ENCODE measurements at regions not wholly inside any gene's neighbourhood (a gene's known extent, or its start where the extent isn't known, plus 50 kb on each side); places are given as distances from the start of the nearest gene placed in this dataset.

DNA sequence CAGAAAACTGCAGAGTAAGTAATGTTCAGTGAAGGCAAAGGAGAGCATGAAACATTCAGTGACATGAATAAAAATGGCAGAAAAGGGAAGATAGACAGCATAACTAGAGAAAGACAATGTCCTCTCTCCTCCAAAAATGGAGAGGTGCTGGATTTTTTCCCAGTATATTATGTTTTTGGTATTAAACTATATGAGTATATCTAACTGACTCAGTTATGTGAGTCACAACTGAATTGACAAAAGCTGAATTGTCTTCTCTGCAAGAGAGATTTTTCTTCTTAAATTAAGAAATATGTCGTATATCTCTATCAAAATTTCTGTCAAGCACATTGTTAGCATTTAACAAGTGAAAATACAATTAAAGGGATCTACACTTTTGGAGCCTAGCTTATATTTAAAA, 375.1 kb downstream of the CHSY3 start:
- TF ChIP-seq EZH2 (IDR thresholded peaks at IDR 0.05) = no peak
- TF ChIP-seq, protein P1, sequence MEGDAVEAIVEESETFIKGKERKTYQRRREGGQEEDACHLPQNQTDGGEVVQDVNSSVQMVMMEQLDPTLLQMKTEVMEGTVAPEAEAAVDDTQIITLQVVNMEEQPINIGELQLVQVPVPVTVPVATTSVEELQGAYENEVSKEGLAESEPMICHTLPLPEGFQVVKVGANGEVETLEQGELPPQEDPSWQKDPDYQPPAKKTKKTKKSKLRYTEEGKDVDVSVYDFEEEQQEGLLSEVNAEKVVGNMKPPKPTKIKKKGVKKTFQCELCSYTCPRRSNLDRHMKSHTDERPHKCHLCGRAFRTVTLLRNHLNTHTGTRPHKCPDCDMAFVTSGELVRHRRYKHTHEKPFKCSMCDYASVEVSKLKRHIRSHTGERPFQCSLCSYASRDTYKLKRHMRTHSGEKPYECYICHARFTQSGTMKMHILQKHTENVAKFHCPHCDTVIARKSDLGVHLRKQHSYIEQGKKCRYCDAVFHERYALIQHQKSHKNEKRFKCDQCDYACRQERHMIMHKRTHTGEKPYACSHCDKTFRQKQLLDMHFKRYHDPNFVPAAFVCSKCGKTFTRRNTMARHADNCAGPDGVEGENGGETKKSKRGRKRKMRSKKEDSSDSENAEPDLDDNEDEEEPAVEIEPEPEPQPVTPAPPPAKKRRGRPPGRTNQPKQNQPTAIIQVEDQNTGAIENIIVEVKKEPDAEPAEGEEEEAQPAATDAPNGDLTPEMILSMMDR (IDR thresholded peaks at IDR 0.05 in 2 of 3, conservative IDR thresholded peaks at IDR 0.05 in 1 of 3; ENCODE audit: borderline replicate concordance in 1 of 3, insufficient read depth in 1 of 3, low read depth in 2 of 3, low read length in 2 of 3) = no peak
- no peak for TF ChIP-seq TCF7L2 (IDR thresholded peaks at IDR 0.05; ENCODE audit: borderline replicate concordance, extremely low read depth, insufficient read depth, insufficient read length)

Data from HCT116 (cell line).